ENCODE measurements at regions not wholly inside any gene's neighbourhood (a gene's known extent, or its start where the extent isn't known, plus 50 kb on each side); places are given as distances from the start of the nearest gene placed in this dataset.

GRCh38 chr14:85293612-85294234 lies 236.2 kb upstream of the FLRT2 start:
- DNase-seq (ENCODE audit: low spot score), result no peak
- ATAC-seq, result peak; percentile 67

DNA sequence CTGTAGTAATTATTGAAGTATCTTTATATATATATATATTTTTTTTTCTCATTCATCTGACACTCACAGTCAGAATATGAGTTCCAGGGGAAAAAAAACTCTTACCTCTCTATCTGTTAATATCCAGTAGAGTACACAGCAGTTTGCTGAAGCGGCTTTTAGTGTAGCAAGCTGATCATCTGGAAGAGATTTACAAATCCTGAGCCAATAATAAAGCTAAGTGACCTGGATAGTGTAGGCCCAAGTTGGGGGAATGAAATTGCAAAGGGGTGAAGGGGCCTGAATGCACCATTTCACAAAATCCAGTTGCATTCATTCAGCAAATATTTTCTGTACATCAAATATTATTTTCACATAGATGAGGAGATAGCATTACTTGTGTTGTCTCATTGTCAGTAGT lies 234.6 kb upstream of the FLRT2 start:
- ATAC-seq, result no peak
- DNase-seq (ENCODE audit: low spot score), result no peak

- ATAC-seq (no peak), DNase-seq (ENCODE audit: low spot score) (no peak)
Measured at GRCh38 chr14:85296456-85297210, 233.3 kb upstream of the FLRT2 start.

- DNase-seq (ENCODE audit: low spot score), result no peak
- no peak for ATAC-seq
Measured at GRCh38 chr14:85300107-85300506, 229.8 kb upstream of the FLRT2 start.

DNA sequence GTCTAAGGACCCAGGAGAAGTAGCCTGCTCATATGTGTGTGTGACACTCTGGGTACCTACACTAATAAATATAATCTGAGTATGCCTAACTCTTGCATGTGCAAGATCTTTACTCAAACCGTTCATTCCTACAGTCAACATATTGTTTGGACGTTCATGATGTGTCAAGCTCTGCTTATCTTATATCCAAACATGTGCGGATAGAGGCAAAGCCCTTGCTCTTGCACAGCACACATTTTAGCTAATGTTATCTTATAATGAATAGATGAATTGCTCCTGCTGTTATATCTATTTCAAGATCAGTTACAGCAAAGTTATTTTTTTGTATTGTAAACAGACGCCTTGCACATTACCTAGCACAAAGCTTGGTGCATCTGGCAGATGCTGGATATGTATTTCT lies 228.4 kb upstream of the FLRT2 start:
- ATAC-seq, result no peak

DNA sequence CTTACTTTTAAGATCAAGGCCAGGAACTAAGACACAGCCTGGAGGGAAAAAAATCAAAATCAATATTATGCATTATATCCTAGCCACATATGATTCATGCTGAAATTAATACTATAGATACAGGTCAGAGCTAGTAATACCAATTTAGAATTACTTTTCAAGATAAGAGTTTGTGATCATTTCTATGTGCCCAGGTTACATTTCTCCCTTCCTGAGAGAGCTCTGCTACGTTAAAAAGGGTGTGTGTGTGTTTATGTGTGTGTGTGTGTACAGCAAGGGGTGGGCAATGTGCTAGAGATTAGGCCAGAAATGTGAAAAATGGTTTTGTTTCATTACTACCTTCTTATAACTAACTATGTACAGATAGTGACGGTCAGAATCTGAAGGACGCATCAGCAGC lies 223.9 kb upstream of the FLRT2 start:
- no peak for DNase-seq (ENCODE audit: low spot score)
- ATAC-seq, result no peak

More for the DNA sequence above, 228.4 kb upstream of the FLRT2 start:
- DNase-seq (ENCODE audit: low spot score), result no peak

DNA sequence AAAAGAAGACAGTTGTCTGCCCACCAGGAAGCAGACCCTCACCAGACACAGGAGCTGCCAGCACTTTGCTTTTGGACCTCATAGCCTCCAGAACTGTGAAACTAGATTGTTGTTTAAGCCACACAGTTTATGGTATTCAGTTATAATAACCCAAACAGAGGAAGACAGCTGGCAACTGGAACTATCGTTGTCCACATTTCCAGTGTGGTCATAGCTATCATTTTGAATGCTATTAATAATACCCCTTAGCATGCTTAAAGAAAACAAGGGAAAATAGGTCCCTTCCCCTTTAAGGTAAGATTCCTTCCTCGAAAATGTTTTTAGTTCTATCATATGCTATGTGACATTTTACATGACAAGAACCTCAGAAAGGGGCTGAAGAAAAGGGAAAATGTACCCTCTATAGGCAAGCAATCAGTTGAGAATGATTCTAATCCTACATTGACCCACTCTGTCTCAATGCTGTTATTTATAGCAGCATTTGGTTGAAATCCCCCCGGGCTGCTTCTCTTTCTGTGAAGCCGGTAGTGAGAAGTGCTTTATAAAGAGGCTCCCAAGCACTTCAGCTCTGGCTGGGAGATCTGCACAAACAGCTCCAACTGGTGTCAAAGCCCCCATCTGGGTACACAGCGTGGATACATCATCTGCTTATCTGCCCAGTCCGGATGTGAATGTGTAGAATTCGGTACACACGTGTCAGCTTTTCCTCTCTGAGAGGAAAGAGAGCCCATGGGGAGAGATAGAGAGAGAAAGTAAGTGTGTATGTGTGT lies 221.2 kb upstream of the FLRT2 start:
- no peak for ATAC-seq
- DNase-seq (ENCODE audit: low spot score), result no peak

DNA sequence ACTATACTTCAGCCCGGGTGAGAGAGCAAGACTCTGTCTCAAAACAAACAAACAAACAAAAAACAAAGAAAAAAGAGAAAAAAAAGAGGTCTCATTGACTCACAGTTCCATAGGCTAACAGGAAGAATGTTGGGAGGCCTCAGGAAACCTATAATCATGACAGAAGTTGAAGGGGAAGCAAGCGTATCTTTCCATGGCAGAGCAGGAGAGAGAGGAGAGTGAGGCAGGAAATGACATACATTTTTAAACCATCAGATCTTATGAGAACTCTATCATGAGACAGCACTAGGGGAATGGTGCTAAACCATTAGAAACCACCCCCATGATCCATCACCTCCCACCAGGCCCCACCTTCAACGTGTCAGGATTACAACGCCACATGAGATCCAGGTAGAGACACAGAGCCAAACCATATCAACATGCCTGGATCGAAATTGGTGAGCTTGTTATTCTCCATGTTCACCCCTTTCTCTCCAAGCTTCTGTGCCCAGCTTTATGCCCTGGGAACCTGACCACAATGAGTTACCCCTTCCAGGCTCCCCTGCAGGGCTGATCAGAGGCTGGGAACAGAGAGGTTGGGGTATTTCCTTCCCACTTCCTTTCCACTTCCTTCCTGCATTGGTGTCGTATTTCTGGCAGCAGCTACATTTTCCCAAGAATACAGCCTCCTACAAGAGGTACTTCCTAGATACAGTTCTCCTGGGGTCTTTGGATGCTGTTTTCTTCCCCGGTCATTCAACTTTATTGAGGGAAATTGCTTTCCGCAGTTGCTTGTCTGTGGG lies 219.3 kb upstream of the FLRT2 start:
- no peak for DNase-seq (ENCODE audit: low spot score)
- ATAC-seq, result no peak

DNA sequence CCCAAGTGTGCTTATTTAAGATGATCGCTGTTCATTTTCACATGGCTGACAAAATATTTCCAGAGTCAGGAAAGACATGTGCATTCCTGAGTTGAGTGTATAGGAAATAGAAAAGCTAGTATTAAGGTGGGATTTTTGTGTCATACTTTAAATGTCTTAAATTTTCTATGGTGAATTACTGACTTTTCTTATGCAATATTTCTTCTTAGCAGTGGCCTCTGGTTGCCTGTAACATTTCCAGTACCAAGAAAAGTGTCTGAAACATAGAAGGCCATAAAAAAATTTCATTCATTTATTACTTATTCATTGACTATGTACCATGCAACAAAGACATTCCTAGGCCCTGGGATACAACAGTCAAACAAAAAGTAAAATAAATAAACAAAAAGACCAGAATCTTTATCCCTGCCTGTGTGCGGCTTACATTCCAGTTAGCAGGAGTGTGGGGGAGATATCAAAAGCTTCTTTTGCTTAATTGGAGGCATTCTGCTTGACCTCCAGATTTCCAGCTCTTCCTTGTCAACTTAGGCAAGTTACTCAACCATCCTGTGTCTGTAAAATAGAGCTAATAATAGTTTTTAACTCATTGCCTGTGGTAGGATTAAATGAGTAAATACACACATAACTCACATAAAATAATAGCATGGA lies 216.3 kb upstream of the FLRT2 start:
- ATAC-seq, result no peak
- no peak for DNase-seq (ENCODE audit: low spot score)

GRCh38 chr14:85315290-85315689 lies 214.7 kb upstream of the FLRT2 start:
- DNase-seq (ENCODE audit: low spot score), result no peak
- ATAC-seq, result no peak

- ATAC-seq, result no peak
- no peak for DNase-seq (ENCODE audit: low spot score)
Measured at GRCh38 chr14:85315733-85316290, 214.1 kb upstream of the FLRT2 start.

DNA sequence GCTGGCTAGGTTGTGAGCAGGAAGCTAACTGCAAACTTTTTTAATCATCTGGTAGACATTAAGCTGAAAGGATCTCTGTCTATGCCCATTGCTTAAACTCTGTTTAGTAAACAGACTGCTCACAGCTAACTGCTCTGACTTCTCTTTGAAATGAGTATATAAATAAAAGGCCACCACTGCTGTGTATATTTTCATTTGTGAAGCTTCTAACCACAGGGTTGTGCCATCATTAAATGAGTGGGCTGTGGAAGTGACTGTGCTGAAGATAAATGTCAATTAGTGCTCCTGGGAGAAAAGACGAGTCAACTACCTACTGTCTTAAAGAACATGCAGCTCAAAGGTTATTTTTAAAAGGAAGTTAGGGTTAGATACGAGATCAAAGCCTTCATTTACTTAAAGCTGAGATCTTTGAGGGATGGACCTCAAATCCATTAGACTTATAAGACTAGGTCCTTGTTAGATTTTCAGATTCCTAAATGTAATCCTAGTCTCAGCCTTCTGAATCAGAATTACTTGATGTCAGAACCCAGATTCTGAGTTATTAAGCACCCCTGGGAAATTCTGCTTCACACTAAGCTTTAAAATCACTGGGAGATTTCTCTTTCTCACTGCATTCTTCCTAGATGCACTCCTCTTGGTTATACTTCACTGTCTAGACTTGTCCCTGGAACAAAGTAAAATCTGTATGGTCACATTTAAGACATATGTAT lies 213.1 kb upstream of the FLRT2 start:
- no peak for ATAC-seq
- no peak for DNase-seq (ENCODE audit: low spot score)

DNA sequence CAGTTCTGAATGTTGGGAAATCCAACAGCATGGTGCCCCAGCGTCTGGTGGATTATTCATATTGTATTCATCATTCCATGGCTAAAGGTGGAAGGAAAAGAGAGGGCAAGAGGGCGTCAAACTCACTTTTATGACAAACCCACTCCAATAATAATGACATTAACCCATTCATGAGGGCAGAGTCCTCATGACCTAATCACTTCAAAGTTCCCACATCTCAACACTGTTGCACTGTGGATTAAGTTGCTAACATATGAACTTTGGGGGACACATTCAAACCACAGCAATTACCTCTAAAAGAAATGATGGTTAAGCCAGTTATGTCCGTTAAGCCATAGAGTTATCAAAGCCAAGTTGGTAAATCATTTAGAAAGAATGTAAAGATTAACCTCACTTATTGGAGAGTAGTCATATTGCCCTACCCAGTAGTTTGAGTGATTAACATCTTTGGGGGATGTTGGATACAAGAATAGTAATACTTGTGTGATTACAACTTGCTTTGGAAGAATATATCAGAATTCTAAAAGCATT lies 212.4 kb upstream of the FLRT2 start:
- ATAC-seq, result no peak
- DNase-seq (ENCODE audit: low spot score), result no peak

- no peak for DNase-seq (ENCODE audit: low spot score)
- ATAC-seq, result no peak
Measured at GRCh38 chr14:85319101-85319500, 210.8 kb upstream of the FLRT2 start.

GRCh38 chr14:85319998-85320630 lies 209.8 kb upstream of the FLRT2 start:
- no peak for DNase-seq (ENCODE audit: low spot score)
- no peak for ATAC-seq

DNA sequence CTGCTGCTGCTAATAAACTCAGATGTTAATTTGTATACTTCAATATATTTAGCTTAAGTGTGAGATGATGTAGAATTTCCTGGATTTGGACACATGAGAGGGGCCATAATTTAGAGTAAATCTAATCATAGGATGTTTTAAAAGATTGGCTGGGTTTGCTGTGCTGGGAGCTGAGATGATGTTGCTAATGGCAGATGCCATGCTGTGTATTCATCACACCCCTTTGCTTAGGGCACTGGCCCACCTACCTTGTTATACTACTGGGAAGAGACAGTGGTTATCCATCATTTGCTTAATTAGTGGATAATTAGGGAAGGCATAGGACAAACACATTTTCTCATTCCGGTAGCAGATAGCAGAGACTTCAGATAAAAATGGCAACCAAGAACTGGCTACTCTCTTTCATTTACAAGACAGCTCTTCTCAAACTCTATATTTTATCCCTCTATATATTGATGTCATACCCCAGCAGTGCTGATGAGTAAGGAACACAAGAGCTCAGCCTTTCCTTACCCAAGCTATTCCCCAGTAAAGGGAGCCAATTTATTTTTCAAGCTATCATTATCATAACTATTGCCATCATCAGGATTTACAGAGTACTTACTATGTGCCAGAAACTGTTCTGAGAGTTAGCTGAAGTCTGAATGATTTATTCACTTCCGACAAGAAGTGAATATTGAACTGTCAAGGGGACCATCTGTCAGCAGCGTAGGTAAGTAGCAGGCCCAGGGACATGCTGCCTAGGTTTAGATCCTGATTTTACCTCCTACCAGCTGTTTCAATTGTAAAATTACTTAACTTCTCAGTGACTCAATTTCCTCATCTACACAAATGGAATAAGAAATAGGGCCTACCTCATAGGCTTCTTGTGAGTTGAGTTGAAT lies 204.6 kb upstream of the FLRT2 start:
- no peak for DNase-seq (ENCODE audit: low spot score)
- ATAC-seq, result no peak

DNA sequence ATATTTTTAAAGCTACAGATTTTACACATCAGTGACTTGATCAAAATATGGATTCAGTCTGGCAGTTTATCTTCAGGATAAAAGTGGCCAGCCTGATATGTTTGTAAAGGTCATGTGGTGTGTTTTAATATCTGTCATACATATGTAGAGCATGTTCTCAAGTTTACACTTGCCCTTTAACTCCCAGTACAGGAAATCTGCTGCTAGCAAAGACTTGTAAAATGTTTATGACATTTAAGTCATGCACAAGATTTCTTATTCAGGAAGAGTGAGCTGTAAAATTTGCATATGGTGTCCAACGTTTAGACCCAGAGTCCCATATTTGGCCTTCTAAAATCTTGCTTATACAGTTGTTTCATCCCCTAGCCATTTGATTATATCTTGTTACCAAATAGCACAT lies 197.5 kb upstream of the FLRT2 start:
- no peak for ATAC-seq
- no peak for DNase-seq (ENCODE audit: low spot score)

- no peak for ATAC-seq
- DNase-seq (ENCODE audit: low spot score), result no peak
Measured at GRCh38 chr14:85333313-85333712, 196.6 kb upstream of the FLRT2 start.
